WTC11 (cell line): ENCODE measurements at regions not wholly inside any gene's neighbourhood (a gene's known extent, or its start where the extent isn't known, plus 50 kb on each side); places are given as distances from the start of the nearest gene placed in this dataset.

ENCODE experiments used
- ATAC-seq: fragments of 200-7000 bp; cut with Tn5 transposase; 2 replicates; pipeline ENCODE4 v1.10.0; 2021; ENCODE audit warnings: mild to moderate bottlenecking, moderate library complexity
- CTCF ChIA-PET: fragments of 300-600 bp; sonication (Branson Sonifier 250); formaldehyde crosslinking; loops from one replicate; lab custom pipeline; 2021; ENCODE audit warnings: antibody characterized with exemption; lab: Charles Lee
- POLR2A ChIA-PET: fragments of 350-600 bp; sonication (Branson Sonifier 250); formaldehyde crosslinking; loops from one replicate; lab custom pipeline; 2021; ENCODE audit warnings: antibody characterized with exemption; lab: Charles Lee
- DNase-seq: peaks from one replicate; pipeline ENCODE4 v3.0.0; 2021; ENCODE audit warnings: low spot score
- H3K27ac Mint-ChIP-seq: 2 replicates; pipeline ENCODE4 v1.8.0; 2021; ENCODE audit warnings: mixed read lengths
- H3K27me3 Mint-ChIP-seq: 2 replicates; pipeline ENCODE4 v1.8.0; 2021; ENCODE audit warnings: low read depth, mild to moderate bottlenecking, moderate library complexity, mixed read lengths
- H3K36me3 Mint-ChIP-seq: 2 replicates; pipeline ENCODE4 v1.8.0; 2021; ENCODE audit warnings: mixed read lengths
- H3K4me1 Mint-ChIP-seq: 2 replicates; pipeline ENCODE4 v1.8.0; 2022; ENCODE audit warnings: mixed read lengths
- H3K4me3 Mint-ChIP-seq: 2 replicates; pipeline ENCODE4 v1.8.0; 2021; ENCODE audit warnings: mild to moderate bottlenecking, moderate library complexity, mixed read lengths
- H3K9me3 Mint-ChIP-seq: 2 replicates; pipeline ENCODE4 v1.8.0; 2021; ENCODE audit warnings: mixed read lengths
- ATF2 ChIP-seq: sonication (generic); formaldehyde crosslinking; IDR thresholded peaks from 2 replicates; pipeline ENCODE4 v1.8.1; 2022; ENCODE audit warnings: low read depth, missing genetic modification reagents, borderline replicate concordance
- ATF3 ChIP-seq: sonication (generic); formaldehyde crosslinking; conservative IDR thresholded peaks from 2 replicates; pipeline ENCODE4 v1.8.1; 2022; ENCODE audit warnings: mild to moderate bottlenecking, missing genetic modification reagents
- ATF6 ChIP-seq: sonication (generic); formaldehyde crosslinking; IDR thresholded peaks from 2 replicates; pipeline ENCODE4 v1.8.1; 2023; ENCODE audit warnings: mild to moderate bottlenecking, missing genetic modification reagents
- CBFB ChIP-seq: sonication (generic); formaldehyde crosslinking; IDR thresholded peaks from 2 replicates; pipeline ENCODE4 v1.8.1; 2022; ENCODE audit warnings: mild to moderate bottlenecking, low read depth, missing genetic modification reagents
- CREB1 ChIP-seq: sonication (generic); formaldehyde crosslinking; IDR thresholded peaks from 2 replicates; pipeline ENCODE4 v1.8.0; 2023; ENCODE audit warnings: mild to moderate bottlenecking, missing genetic modification reagents
- CREM ChIP-seq: sonication (generic); formaldehyde crosslinking; IDR thresholded peaks from 2 replicates; pipeline ENCODE4 v1.8.1; 2022; ENCODE audit warnings: mild to moderate bottlenecking, missing genetic modification reagents, moderate library complexity
- E2F5 ChIP-seq: sonication (generic); formaldehyde crosslinking; IDR thresholded peaks from 2 replicates; pipeline ENCODE4 v1.8.1; 2022; ENCODE audit warnings: mild to moderate bottlenecking, moderate library complexity, missing genetic modification reagents
- ELF4 ChIP-seq: sonication (generic); formaldehyde crosslinking; IDR thresholded peaks from 2 replicates; pipeline ENCODE4 v1.8.1; 2022; ENCODE audit warnings: low read depth, mild to moderate bottlenecking, moderate library complexity, missing genetic modification reagents
- ESRRA ChIP-seq: sonication (generic); formaldehyde crosslinking; IDR thresholded peaks from 2 replicates; pipeline ENCODE4 v1.8.1; 2022; ENCODE audit warnings: mild to moderate bottlenecking, missing genetic modification reagents, borderline replicate concordance
- FOXK1 ChIP-seq: sonication (generic); formaldehyde crosslinking; IDR thresholded peaks from 2 replicates; pipeline ENCODE4 v1.8.0; 2022; ENCODE audit warnings: mild to moderate bottlenecking, moderate library complexity, missing genetic modification reagents
- FOXP1 ChIP-seq: sonication (generic); formaldehyde crosslinking; IDR thresholded peaks from 2 replicates; pipeline ENCODE4 v1.8.0; 2022; ENCODE audit warnings: missing genetic modification reagents, mild to moderate bottlenecking, moderate library complexity, borderline replicate concordance
- GABPB1 ChIP-seq: sonication (generic); formaldehyde crosslinking; IDR thresholded peaks from 2 replicates; pipeline ENCODE4 v1.8.1; 2023; ENCODE audit warnings: mild to moderate bottlenecking, missing genetic modification reagents
- IRF1 ChIP-seq: sonication (generic); formaldehyde crosslinking; IDR thresholded peaks from 2 replicates; pipeline ENCODE4 v1.8.0; 2023; ENCODE audit warnings: missing genetic modification reagents
- JAZF1 ChIP-seq: fragments of 250-450 bp; sonication (Bioruptor Pico); IDR thresholded peaks from 2 replicates; pipeline ENCODE4 v1.9.0; 2021; ENCODE audit warnings: moderate library complexity, mild to moderate bottlenecking, inconsistent platforms
- NFYB ChIP-seq: sonication (generic); formaldehyde crosslinking; conservative IDR thresholded peaks from 2 replicates; pipeline ENCODE4 v1.8.0; 2022; ENCODE audit warnings: low read depth, missing genetic modification reagents
- OVOL2 ChIP-seq: fragments of 250-450 bp; sonication (Bioruptor Pico); IDR thresholded peaks from 2 replicates; pipeline ENCODE4 v1.9.0; 2021; ENCODE audit warnings: mild to moderate bottlenecking, borderline replicate concordance
- PRRX2 ChIP-seq: fragments of 250-450 bp; sonication (Bioruptor Pico); IDR thresholded peaks from 2 replicates; pipeline ENCODE4 v1.8.0; 2021; ENCODE audit warnings: mild to moderate bottlenecking
- RELA ChIP-seq: sonication (generic); formaldehyde crosslinking; IDR thresholded peaks from 2 replicates; pipeline ENCODE4 v1.8.1; 2022; ENCODE audit warnings: missing genetic modification reagents, mild to moderate bottlenecking, borderline replicate concordance
- RORB ChIP-seq: fragments of 250-450 bp; sonication (Bioruptor Pico); IDR thresholded peaks from 2 replicates; pipeline ENCODE4 v1.9.0; 2021; ENCODE audit warnings: mild to moderate bottlenecking
- TEAD4 ChIP-seq: sonication (generic); formaldehyde crosslinking; IDR thresholded peaks from 2 replicates; pipeline ENCODE4 v1.8.0; 2022; ENCODE audit warnings: mild to moderate bottlenecking, missing genetic modification reagents
- USF1 ChIP-seq: sonication (generic); formaldehyde crosslinking; IDR thresholded peaks from 2 replicates; pipeline ENCODE4 v1.8.0; 2022; ENCODE audit warnings: mild to moderate bottlenecking, missing genetic modification reagents
- ZNF232 ChIP-seq: sonication (generic); formaldehyde crosslinking; IDR thresholded peaks from 2 replicates; pipeline ENCODE4 v1.8.0; 2022; ENCODE audit warnings: mild to moderate bottlenecking, missing genetic modification reagents
- ZNF423 ChIP-seq: fragments of 250-450 bp; sonication (Bioruptor Pico); IDR thresholded peaks from 2 replicates; pipeline ENCODE4 v2.1.2; 2022; ENCODE audit warnings: mild to moderate bottlenecking, moderate library complexity
- ZSCAN18 ChIP-seq: fragments of 250-450 bp; sonication (Bioruptor Pico); IDR thresholded peaks from 2 replicates; pipeline ENCODE4 v2.1.2; 2022; ENCODE audit warnings: mild to moderate bottlenecking, moderate library complexity

- TF ChIP-seq FOXP1 (CRISPR knock-in tag): no peak
Measured at GRCh38 chr10:125216861-125217260, 56.5 kb upstream of the CTBP2 start (continued).

- Mint-ChIP-seq H3K36me3 (no peaks in the 10 kb centered on the region), H3K27ac (no peak overlapping the region), H3K4me3 (no peak overlapping the region), H3K4me1 (peaks cover 10% of the 10 kb centered on the region), H3K27me3 (peaks cover 3% of the 10 kb centered on the region; the same call in 1 of the 2 replicates), H3K9me3 (peaks cover 16% of the 10 kb centered on the region)
- ChIA-PET CTCF (no interaction called here), POLR2A (no interaction called here)
- ATAC-seq: no peak
- TF ChIP-seq ESRRA (CRISPR knock-in tag) (no peak), ELF4 (no peak)
- no peak for DNase-seq
Measured at GRCh38 chr10:125216309-125216708, 55.9 kb upstream of the CTBP2 start.

GRCh38 chr10:125214283-125214570, 53.9 kb upstream of the CTBP2 start:
- H3K4me3 Mint-ChIP-seq: no peak overlapping the region
- H3K36me3 Mint-ChIP-seq: no peaks in the 10 kb centered on the region
- DNase-seq (no peak), ATAC-seq (no peak)
- peaks cover 23% of the 10 kb centered on the region for H3K9me3 Mint-ChIP-seq
- H3K27ac Mint-ChIP-seq: no peak overlapping the region
- TF ChIP-seq PRRX2: no peak
- TF ChIP-seq ATF6 (CRISPR knock-in tag): no peak
- TF ChIP-seq ZNF232 (CRISPR knock-in tag): no peak
- no peak for TF ChIP-seq ZSCAN18 (CRISPR knock-in tag)
- TF ChIP-seq JAZF1 (CRISPR knock-in tag): no peak
- no peak for TF ChIP-seq CBFB (CRISPR knock-in tag)
- no peak for TF ChIP-seq FOXK1 (CRISPR knock-in tag)
- TF ChIP-seq CREM (CRISPR knock-in tag): no peak
- TF ChIP-seq TEAD4 (CRISPR knock-in tag): no peak
- POLR2A ChIA-PET: no interaction called here
- peaks cover 15% of the 10 kb centered on the region for H3K4me1 Mint-ChIP-seq
- peaks cover 3% of the 10 kb centered on the region; the same call in 1 of the 2 replicates for H3K27me3 Mint-ChIP-seq
- CTCF ChIA-PET: interaction anchor here (0.6 kb wide), 1 partner anchor 54 kb away, joined by 4 read pairs; the partner anchor contains the start of gene CTBP2

- Mint-ChIP-seq H3K9me3 (peaks cover 23% of the 10 kb centered on the region), H3K36me3 (no peaks in the 10 kb centered on the region), H3K27me3 (peaks cover 3% of the 10 kb centered on the region; the same call in 1 of the 2 replicates), H3K4me1 (peaks cover 12% of the 10 kb centered on the region), H3K27ac (no peak overlapping the region), H3K4me3 (no peak overlapping the region)
- DNase-seq (no peak), ATAC-seq (no peak)
- CTCF ChIA-PET: interaction anchor here (0.5 to 0.6 kb wide), 2 partner anchors 53 to 427 kb away, joined by 3 to 4 read pairs; partner anchors contain the start of gene CTBP2
- POLR2A ChIA-PET: no interaction called here
- TF ChIP-seq ZNF423 (CRISPR knock-in tag) (no peak), E2F5 (CRISPR knock-in tag) (no peak), GABPB1 (no peak), OVOL2 (CRISPR knock-in tag) (no peak), RORB (CRISPR knock-in tag) (no peak), CREM (CRISPR knock-in tag) (no peak), NFYB (CRISPR knock-in tag) (no peak), ATF2 (no peak), FOXP1 (CRISPR knock-in tag) (no peak), RELA (no peak), ATF3 (CRISPR knock-in tag) (no peak), CREB1 (CRISPR knock-in tag) (no peak), IRF1 (CRISPR knock-in tag) (no peak), USF1 (CRISPR knock-in tag) (no peak)
Measured at GRCh38 chr10:125213541-125214282, 53.3 kb upstream of the CTBP2 start.
